HepG2 (cell line): ENCODE measurements at regions not wholly inside any gene's neighbourhood (a gene's known extent, or its start where the extent isn't known, plus 50 kb on each side); places are given as distances from the start of the nearest gene placed in this dataset.

Experiments used
- ATAC-seq: fragments of 200-7000 bp; cut with Tn5 transposase; 3 replicates; pipeline ENCODE4 v1.9.1; 2020; ENCODE audit warnings: mild to moderate bottlenecking, moderate library complexity
- BruUV-seq: library from RNA; stranded (reverse); fragments of 400-500 nt; replicated peaks from 2 replicates; lab custom pipeline; 2021; lab: Mats Ljungman, UMichigan
- CTCF ChIA-PET: fragments of 300-600 bp; formaldehyde crosslinking; extraction: SDS; loops from one replicate; lab custom pipeline; 2021; ENCODE audit warnings: low total read pairs, inconsistent platforms, low intra/inter-chr PET ratio; lab: Yijun Ruan, JAX
- POLR2A ChIA-PET: fragments of 350-600 bp; sonication (Branson Sonifier 250); formaldehyde crosslinking; loops from one replicate; lab custom pipeline; 2020; ENCODE audit warnings: antibody characterized with exemption, inconsistent platforms; lab: Yijun Ruan, JAX
- DNase-seq: peaks from one replicate; pipeline ENCODE4 v3.0.0-alpha.2; 2015; ENCODE audit warnings: low spot score
- FAIRE-seq: peaks from 3 replicates; lab custom pipeline; 2011; peaks lifted over from hg19 to GRCh38; lab: Jason Lieb, UNC
- H2AFZ ChIP-seq: one replicate; pipeline ENCODE4 v1.6.1; 2011; ENCODE audit warnings: low read length, inconsistent platforms
- H3K27ac ChIP-seq: fragments of 300-600 bp; 3 replicates; pipeline ENCODE4 v1.8.0; 2011; ENCODE audit warnings: mixed run types, mild to moderate bottlenecking, mixed read lengths, low read length, inconsistent platforms; ENCODE audit not compliant: insufficient read depth; ENCODE audit errors: extremely low read length
- H3K27me3 ChIP-seq, 2 experiments: fragments of 200-600 bp in 1 of 2; 2 replicates in 1 of 2; 3 replicates in 1 of 2; pipeline versions ENCODE4 v1.6.0 to v1.8.0; 2011; ENCODE audit warnings: low read length in 2 of 2, mild to moderate bottlenecking in 2 of 2, moderate library complexity in 2 of 2, inconsistent platforms in 1 of 2; ENCODE audit not compliant: insufficient read depth in 2 of 2, control insufficient read depth in 1 of 2
- H3K36me3 ChIP-seq, 2 experiments: fragments of 200-600 bp in 1 of 2; replicated peaks in 1 of 2; 2 replicates in 1 of 2; 3 replicates in 1 of 2; pipeline versions ENCODE4 v1.5.1 to v1.8.0; 2011; ENCODE audit warnings: low read length in 2 of 2, inconsistent platforms in 1 of 2; ENCODE audit not compliant: insufficient read depth in 2 of 2, control insufficient read depth in 1 of 2
- H3K4me1 ChIP-seq: 2 replicates; pipeline ENCODE4 v1.5.1; 2012; ENCODE audit warnings: low read length, inconsistent platforms; ENCODE audit not compliant: insufficient read depth
- H3K4me2 ChIP-seq: 2 replicates; pipeline ENCODE4 v1.6.0; 2011; ENCODE audit warnings: low read depth, low read length, inconsistent platforms
- H3K4me3 ChIP-seq, 3 experiments: fragments of 200-600 bp in 1 of 3; sonication (generic), shearing (Covaris generic) in 1 of 3; replicated peaks in 1 of 3; 2 replicates each; pipeline ENCODE4 v1.5.1; 2011 to 2016; ENCODE audit warnings: low read length in 3 of 3, inconsistent platforms in 2 of 3, low read depth in 2 of 3, mild to moderate bottlenecking in 2 of 3, control low read depth in 1 of 3, mixed read lengths in 1 of 3; ENCODE audit not compliant: insufficient read depth in 1 of 3
- H3K79me2 ChIP-seq: one replicate; pipeline ENCODE4 v1.6.1; 2011; ENCODE audit warnings: low read length, inconsistent platforms; ENCODE audit not compliant: insufficient read depth
- H3K9ac ChIP-seq: 2 replicates; pipeline ENCODE4 v1.6.0; 2011; ENCODE audit warnings: mild to moderate bottlenecking, low read depth, low read length, inconsistent platforms; ENCODE audit not compliant: insufficient read depth
- H3K9me3 ChIP-seq: 2 replicates; pipeline ENCODE4 v1.5.1; 2012; ENCODE audit warnings: mild to moderate bottlenecking, low read length
- H4K20me1 ChIP-seq: 2 replicates; pipeline ENCODE4 v1.6.0; 2011; ENCODE audit warnings: inconsistent platforms, mild to moderate bottlenecking, low read length, moderate library complexity; ENCODE audit not compliant: insufficient read depth
- GFI1 ChIP-seq: sonication (generic); formaldehyde crosslinking; IDR thresholded peaks from 2 replicates; pipeline ENCODE4 v1.5.0; 2020; ENCODE audit warnings: missing genetic modification reagents, mild to moderate bottlenecking, borderline replicate concordance
- HES4 ChIP-seq: sonication (generic); formaldehyde crosslinking; IDR thresholded peaks from 2 replicates; pipeline ENCODE4 v1.9.0; 2021; ENCODE audit warnings: mild to moderate bottlenecking, missing genetic modification reagents, borderline replicate concordance
- HNF1A ChIP-seq, 2 experiments: sonication (generic) in 1 of 2; formaldehyde crosslinking in 1 of 2; IDR thresholded peaks; 2 replicates each; pipeline versions ENCODE4 v1.4.0 to v1.6.1; 2016 to 2020; ENCODE audit warnings: borderline replicate concordance in 1 of 2, low read depth in 1 of 2, mild to moderate bottlenecking in 1 of 2, missing genetic modification reagents in 1 of 2
- JARID2 ChIP-seq: sonication (generic); formaldehyde crosslinking; IDR thresholded peaks from 2 replicates; pipeline ENCODE4 v1.8.1; 2023; ENCODE audit warnings: missing genetic modification reagents, inconsistent platforms; ENCODE audit not compliant: insufficient replicate concordance
- KDM6A ChIP-seq: IDR thresholded peaks from 2 replicates; pipeline ENCODE4 v1.6.1; 2016; ENCODE audit warnings: low read depth
- PATZ1 ChIP-seq: sonication (generic); formaldehyde crosslinking; IDR thresholded peaks from 2 replicates; pipeline ENCODE4 v1.4.0; 2020; ENCODE audit warnings: missing genetic modification reagents
- SALL1 ChIP-seq: sonication (generic); formaldehyde crosslinking; IDR thresholded peaks from 2 replicates; pipeline ENCODE4 v1.8.0; 2022; ENCODE audit warnings: mild to moderate bottlenecking, missing genetic modification reagents
- ZBTB37 ChIP-seq: sonication (generic); formaldehyde crosslinking; IDR thresholded peaks from 2 replicates; pipeline ENCODE4 v1.4.0; 2020; ENCODE audit warnings: mild to moderate bottlenecking, missing genetic modification reagents
- ZNF251 ChIP-seq: sonication (generic); formaldehyde crosslinking; IDR thresholded peaks from 2 replicates; pipeline ENCODE4 v1.9.0; 2021; ENCODE audit warnings: mild to moderate bottlenecking, missing genetic modification reagents
- ZNF343 ChIP-seq: sonication (generic); formaldehyde crosslinking; IDR thresholded peaks from 2 replicates; pipeline ENCODE4 v1.4.0; 2020; ENCODE audit warnings: mild to moderate bottlenecking, missing genetic modification reagents
- WGBS: methylation state at CpG from one replicate; pipeline ENCODE4 v1.1.6; 2017; ENCODE audit warnings: low lambda C conversion rate; 5-methylcytosine and 5-hydroxymethylcytosine counted together
- in situ Hi-C: cut with HindIII; loops from 2 replicates; pipeline ENCODE4 v1.10.0; 2017; ENCODE audit warnings: low pct_unique_long_range_greater_than_20kb; ENCODE audit not compliant: extremely low pct_ligation_motif_present
- intact Hi-C: fragments of 100-400 bp; cut with micrococcal nuclease; formaldehyde crosslinking; loops from one replicate; pipeline ENCODE4 v1.10.0; 2022; ENCODE audit not compliant: unreplicated experiment
- TF ChIP-seq, protein P1 (sequence below): sonication (generic); formaldehyde crosslinking; IDR thresholded peaks from 2 replicates; pipeline ENCODE4 v1.4.0; 2020; ENCODE audit warnings: missing genetic modification reagents
- TF ChIP-seq, protein P2 (sequence below): sonication (generic); formaldehyde crosslinking; IDR thresholded peaks from 2 replicates; pipeline ENCODE4 v1.4.0; 2020; ENCODE audit warnings: missing genetic modification reagents

DNA sequence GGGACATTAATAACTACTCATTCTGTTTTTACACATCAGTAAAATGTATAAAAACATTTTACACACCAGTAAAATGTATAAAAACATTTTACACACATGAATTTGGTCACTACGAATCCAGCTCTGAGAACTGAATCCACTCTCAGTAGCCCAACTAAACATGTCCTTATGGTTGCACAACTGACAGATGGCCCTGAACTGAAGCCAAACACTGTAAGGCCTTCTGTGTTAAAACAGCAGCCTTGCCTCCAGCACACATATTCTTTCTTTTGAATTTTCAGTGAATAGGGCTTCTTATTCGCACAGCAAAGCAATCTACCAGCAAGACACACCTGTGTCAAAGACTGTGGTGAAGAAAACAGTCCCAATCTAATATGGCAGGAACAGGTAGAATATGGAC is 169.9 kb upstream of the FMR1 start:
- FAIRE-seq (no peak), DNase-seq (no peak), ATAC-seq (no peak)
- Histone ChIP-seq H3K9ac (no peak overlapping the region), H3K4me3 (no peak overlapping the region), H3K4me2 (no peak overlapping the region), H2AFZ (no peak overlapping the region), H4K20me1 (no peaks in the 10 kb centered on the region), H3K9me3 (no peaks in the 10 kb centered on the region), H3K4me1 (no peaks in the 10 kb centered on the region), H3K79me2 (no peaks in the 10 kb centered on the region), H3K27me3 (no peaks in the 10 kb centered on the region), H3K27ac (no peak overlapping the region), H3K36me3 (no peaks in the 10 kb centered on the region)
- ChIA-PET POLR2A (no interaction called here), CTCF (no interaction called here)
- in situ Hi-C loops (no loop called here), intact Hi-C loops (no loop called here)
- 4% methylated on average over 2 of the region's 2 CpGs for WGBS
- BruUV-seq, result no TSS peak
- TF ChIP-seq SALL1 (no peak), HNF1A (IDR thresholded peaks at IDR 0.05; ENCODE audit: low read depth) (no peak), HNF1A (CRISPR knock-in tag; IDR thresholded peaks at IDR 0.05; ENCODE audit: borderline replicate concordance) (no peak), ZBTB37 (CRISPR knock-in tag) (no peak), HES4 (no peak), JARID2 (no peak), PATZ1 (CRISPR knock-in tag) (no peak), GFI1 (CRISPR knock-in tag) (no peak), KDM6A (no peak), ZNF251 (CRISPR knock-in tag) (no peak), ZNF343 (CRISPR knock-in tag) (no peak)
- TF ChIP-seq, protein P1, sequence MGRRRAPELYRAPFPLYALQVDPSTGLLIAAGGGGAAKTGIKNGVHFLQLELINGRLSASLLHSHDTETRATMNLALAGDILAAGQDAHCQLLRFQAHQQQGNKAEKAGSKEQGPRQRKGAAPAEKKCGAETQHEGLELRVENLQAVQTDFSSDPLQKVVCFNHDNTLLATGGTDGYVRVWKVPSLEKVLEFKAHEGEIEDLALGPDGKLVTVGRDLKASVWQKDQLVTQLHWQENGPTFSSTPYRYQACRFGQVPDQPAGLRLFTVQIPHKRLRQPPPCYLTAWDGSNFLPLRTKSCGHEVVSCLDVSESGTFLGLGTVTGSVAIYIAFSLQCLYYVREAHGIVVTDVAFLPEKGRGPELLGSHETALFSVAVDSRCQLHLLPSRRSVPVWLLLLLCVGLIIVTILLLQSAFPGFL, result no peak
- TF ChIP-seq, protein P2, sequence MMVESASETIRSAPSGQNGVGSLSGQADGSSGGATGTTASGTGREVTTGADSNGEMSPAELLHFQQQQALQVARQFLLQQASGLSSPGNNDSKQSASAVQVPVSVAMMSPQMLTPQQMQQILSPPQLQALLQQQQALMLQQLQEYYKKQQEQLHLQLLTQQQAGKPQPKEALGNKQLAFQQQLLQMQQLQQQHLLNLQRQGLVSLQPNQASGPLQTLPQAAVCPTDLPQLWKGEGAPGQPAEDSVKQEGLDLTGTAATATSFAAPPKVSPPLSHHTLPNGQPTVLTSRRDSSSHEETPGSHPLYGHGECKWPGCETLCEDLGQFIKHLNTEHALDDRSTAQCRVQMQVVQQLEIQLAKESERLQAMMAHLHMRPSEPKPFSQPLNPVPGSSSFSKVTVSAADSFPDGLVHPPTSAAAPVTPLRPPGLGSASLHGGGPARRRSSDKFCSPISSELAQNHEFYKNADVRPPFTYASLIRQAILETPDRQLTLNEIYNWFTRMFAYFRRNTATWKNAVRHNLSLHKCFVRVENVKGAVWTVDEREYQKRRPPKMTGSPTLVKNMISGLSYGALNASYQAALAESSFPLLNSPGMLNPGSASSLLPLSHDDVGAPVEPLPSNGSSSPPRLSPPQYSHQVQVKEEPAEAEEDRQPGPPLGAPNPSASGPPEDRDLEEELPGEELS (CRISPR knock-in tag), result no peak
